LoVo (cell line): ENCODE measurements at regions not wholly inside any gene's neighbourhood (a gene's known extent, or its start where the extent isn't known, plus 50 kb on each side); places are given as distances from the start of the nearest gene placed in this dataset.

Experiments
- DNase-seq: peaks from one replicate; pipeline ENCODE4 v3.0.0-alpha.2; 2016; ENCODE audit warnings: low spot score

DNA sequence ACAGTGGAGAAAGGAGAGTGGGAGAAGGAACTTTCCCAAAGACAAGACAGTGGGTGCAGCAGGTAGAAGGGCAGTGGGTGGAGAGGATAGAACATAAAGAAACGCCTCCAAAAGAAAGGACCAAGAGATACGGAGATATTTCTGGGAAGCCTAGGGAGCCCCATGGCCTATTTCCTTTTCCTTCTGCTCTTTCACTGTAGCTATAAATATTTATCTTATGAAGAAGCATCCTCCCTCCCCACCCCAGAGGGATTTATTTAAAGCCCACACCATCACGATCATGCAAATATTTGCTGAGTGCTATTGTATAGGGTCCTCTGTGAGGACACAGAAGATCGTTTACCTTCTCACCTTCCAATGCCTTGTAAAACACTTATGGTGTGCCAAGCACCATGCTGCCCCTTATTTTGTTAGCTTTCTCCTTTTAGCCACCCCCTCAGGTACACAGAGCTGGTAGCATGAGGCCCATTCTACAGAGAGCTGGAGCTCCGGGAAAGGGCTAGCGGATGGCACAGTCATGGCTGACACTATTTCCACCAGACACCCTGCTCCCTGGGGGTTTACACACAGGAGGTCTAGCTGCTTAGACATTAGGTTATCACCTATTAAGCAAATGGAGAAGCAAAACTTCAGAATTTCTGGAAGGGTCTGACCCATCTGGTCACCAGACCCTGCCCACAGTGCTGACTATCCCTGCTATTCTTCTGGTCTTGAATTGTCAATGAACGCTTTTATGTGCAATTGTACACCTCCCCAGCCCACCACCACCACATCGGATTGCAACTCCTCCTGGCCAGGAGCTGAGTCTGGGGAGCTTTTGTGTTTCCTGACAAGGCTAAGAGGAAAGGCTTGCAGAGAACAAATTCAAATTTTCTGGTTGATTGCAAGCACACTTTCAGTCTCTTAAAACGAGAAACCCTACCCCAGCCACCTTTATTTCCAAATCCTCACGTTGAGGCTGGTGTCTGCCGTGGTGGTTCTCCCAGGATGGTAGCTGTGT is 91.8 kb upstream of the KLF7 start:
- no peak for DNase-seq

DNA sequence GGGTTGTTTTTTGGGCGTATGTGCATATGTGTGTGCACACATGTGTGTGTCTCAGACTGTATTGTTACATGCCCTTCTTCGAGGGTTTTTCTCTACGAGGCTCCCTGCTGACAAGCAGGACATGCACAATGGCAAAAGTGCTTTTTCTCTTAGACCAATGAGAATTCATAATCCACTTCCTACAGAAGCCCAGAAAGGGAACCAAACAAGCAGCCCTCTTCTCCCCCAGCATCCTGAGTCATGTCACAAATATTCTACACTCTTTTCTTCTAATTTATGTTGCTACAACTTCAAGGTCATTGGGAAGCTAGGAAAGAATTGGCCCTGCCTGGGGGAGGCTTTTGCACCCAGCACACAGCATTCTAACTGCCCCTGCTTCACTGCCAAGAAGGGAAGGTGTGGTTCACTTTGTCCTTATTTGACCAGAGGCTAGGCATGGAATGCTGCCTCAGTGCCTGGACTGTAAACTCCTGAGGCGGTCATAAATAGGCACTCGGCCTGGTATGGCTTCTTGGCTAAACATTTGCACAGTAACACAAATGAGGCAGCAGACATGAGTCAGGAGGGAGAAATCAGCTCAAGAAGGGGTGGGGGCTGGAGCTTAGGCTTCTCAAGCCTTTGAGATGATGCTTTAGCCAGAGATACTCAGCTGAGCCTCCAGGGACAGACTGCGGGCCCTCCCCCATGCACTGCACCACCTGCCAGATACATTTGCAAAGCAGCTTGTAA is 92.7 kb upstream of the KLF7 start:
- DNase-seq = peak; percentile 71

DNA sequence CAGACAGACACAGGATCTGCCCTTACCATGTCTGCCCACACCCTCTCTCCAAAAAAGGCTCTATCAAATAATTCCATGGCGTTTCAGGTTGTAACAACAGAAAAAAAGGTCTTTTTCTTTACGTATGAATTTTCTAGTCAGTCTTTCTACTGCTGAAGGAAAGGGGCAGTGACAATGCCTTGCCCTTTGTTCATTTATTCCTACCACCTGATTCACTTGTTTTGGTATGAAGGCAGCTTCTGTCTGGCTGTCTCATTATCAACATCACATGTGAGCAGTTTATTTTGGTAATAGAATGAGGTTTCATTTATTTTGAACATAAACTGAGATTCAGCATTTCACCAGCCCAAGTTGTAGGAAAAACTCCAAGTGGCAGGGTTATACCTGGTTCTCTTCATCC is 94.3 kb upstream of the KLF7 start:
- DNase-seq = no peak

DNA sequence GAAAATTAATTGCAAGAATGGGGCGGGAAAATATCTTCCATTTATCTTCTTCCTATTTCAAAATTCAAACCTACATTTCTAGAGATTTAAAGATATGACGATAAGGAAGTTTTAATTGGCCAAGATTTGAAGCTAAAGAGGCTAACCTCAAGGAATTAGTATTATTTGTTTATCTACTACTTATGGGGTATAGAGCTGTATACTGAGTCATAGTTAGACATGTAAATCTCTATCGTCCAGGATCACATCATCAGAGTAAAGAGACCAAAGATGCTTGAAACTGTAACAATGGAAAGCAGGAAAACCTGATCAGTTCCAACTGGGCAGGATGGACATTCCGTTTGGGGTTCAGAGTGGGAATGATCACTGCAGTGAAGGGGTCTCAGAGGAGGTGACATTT is 95.2 kb upstream of the KLF7 start:
- DNase-seq = no peak

DNA sequence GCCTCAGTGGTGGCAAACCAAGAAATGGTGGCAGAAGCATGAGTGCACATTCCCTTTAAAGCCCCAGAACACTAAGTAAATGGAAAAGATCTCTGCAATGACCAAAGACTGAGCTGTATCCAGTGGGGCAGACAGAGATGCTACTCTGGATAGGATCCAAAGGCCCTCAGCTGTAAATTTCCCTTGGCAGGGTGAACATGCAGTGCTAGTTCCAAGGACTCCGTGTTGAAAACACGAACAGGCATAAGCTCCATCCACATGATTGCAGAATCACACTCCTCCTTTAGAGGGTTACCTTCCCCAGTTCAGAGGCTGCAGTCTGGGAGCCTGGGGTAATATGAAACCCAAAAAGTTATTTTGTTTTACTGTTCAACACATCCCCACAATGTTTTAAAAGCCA is 98.6 kb upstream of the KLF7 start:
- DNase-seq = no peak

DNA sequence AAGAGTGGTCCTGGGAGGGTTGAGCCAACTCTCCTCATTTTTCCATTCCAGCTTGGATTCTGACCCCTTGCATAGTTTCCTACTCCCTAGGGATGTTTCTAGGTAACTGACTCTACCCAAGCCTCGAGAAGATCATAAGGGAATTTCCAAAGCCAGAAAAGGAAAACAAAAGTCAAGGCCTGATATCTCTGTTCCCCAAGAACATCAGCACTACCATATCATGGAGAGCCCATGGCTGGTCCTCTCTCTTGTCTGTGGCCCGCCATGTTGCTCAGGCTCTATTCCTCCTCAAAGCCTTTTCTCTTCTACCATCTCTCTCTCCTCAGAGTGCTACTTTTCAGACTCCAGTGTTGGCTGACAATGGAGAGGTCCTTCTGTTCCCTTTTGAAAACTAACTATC is 99.6 kb upstream of the KLF7 start:
- no peak for DNase-seq

DNA sequence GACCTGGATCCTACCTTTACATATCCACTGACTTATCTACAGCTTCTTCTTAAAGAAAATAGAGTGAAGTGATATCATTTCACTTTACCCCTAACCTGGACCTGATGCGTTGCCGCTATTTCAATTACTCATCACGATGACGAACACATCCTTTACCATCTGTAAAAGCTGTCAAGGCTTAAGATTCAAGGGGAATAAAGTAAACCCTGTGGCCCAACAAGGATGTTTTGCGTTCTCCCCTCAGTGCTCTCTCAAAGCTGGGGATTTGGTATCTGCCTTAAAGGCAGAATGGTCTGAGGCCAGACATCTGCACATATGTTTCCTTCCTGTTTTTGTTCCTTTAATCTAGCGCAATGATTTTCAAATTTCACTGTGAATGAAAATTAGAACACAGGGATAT is 100.1 kb upstream of the KLF7 start:
- no peak for DNase-seq

DNA sequence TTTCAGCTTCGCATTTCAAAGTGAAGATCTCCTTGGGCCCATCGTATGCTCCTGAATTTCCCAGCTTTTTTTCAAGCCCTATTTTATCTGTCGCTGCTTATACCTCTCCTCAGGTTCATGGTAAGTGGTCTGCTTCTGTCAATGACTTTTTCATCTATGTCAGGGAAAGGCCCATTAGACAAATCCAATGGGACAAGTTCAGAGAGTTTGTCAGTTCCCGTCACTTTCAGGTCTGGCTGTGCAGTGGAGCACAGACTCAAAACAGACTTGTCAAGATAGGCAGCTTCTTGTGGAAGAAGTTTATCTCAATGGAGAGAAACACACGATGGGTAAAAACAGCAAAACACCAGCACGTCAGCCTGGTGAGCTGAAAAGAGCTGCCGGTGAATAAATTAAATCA is 100.9 kb upstream of the KLF7 start:
- no peak for DNase-seq

DNA sequence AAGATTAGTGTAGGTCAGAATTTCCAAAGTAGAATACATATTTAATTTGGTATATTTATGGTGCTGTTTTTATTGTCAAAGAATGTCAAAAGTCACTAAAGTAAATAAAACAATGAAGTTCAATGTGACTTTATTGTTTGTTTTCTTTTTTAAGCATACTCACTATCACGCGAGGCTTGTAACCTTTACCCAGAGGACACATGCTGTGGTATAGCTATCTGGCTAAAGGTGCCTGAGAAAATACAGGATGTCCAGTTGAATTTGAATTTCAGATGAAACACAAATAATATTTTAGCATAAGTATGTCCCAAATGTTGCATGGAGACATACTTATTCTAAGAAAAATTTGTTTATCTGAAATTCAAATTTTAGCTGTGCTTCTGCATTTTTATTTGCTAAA is 103.3 kb upstream of the KLF7 start:
- peak; percentile 29 for DNase-seq

DNA sequence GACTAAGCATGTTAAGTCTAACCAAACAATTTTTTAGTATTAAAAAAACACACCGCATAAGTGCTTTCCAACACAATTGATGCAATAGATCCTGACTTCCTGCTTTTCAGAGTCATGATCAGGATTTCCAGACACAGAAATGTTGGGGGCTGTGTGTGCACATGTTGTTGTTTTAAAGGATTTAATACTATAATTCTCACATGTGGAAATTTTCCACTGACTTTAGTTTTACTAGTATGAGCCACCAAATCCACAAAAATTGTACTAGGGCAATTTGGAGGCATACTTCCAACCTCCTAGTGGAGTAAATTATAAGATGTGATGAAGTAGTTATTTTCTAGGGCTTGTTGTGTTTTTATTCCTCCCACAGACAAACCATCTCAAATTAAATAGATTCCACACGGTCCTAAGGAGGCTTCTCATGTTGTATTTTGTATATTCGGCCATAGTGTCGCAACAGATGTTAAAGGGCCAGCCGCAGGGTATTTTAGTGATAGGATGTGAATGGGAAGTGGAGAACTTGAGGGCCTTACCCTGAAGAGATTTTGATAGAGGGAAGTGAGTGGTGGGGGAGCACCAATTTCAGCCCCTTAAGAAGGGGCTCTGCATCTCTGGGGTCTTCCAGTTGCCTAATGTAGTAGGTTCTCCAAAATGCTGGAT is 108.9 kb upstream of the KLF7 start:
- DNase-seq = no peak

DNA sequence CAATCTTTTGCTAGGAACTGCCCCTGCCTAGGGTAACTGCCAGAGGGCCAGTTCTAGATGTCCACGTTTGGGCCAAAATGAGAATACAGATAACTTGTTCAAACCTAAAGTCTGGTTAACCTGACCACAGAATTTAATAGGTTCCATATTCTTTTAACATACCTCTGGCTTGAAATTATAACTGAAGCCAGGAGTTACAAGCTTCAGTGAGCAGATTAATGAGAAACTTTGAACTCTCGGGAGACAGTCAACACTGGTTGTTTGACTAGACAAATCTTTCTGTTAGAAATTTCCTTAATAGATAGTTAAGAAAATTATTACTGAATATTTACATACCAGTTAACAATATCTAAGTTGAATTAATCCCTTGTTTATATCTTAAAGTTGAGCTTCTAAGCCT is 110.0 kb upstream of the KLF7 start:
- DNase-seq = no peak

DNA sequence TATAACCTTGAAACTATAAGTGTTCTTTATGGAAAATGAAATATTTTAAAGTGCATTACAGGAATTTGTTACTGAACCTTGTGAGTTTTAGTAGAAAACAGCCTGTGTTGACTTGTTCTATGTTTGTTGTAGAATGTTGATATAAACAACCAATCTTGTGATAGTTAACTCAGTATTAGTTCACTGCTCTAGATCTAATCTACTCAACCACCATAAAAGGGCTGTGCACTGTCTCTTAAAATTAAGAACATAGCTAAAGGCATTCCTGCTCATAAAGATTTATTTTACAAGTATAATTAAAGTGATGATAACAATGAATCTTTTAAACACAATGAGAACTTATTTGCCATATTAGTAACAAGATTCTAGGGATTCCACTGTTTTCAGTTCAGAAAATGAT is 110.5 kb upstream of the KLF7 start:
- no peak for DNase-seq

DNA sequence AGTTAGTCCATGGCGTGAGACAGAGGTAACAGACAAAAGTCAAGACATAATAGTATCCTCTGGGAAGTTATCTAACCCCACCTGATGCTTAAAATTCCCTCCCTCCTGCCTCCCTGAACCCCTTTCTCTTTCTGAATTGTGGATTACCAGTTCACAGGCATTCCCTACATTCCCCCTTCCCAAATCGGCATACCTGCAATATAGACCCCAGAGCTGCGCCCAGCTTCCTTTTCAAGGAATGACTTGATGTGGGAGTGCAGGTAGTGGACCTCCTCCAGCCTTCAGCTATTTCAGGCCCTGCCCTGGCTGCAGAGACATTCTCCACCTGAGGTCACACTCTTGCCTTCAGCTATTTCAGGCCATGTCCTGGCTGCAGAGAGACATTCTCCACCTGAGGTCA is 111.1 kb upstream of the KLF7 start:
- DNase-seq = no peak

DNA sequence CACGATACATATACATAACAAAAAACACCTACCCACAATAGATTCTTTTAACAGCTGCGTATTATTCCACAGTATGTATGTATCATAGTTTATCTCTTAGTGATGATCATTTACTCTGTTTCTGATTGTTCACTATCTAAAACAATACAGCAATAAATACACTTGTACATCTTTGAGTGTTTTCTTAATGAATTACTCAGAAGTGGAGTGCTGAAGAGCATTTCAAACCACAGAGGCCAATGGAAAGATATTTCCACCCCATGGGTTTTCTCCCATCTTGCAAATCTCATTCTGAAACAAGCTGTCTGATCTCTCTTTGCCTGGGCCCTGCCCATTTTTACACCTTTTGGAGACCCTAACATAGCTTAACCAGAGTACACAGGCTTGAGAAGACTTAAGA is 113.8 kb upstream of the KLF7 start:
- no peak for DNase-seq

DNA sequence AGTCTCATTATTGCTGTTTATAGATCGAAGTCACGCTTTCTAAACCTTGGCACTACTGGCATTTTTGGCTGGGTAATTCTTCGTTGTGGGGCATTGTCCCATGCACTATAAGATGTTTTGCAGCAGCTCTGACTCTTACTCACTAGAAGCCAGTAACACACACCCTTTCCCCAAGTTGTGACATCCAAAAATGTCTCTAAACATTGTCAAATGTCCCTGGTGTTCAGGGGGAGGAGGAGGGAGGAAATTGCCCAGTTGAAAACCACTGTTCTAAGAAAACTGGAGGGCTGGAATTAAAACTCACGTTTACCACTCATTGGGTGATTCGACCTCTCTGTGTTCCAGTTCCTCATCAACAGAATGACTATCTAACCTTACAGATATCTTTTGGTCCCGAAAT is 115.7 kb upstream of the KLF7 start:
- DNase-seq = no peak

DNA sequence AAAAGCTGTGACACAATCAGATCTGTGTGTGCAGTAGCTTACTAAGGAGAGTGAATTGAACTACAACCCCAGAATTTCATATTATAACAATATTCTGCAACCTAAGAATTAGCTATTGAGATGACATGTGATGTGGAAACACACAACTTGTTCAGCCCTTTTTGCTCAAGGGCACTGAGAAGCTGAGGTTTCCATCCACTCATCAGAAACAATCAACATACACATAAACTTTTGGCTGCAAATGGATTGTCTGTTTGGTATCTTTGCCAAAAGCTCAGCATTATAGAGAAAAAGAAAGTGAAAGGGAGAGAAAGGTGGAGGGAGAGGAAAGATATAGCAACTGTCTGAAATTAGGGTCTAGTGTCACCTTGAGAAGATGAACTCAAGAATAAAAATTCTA is 117.2 kb upstream of the KLF7 start:
- DNase-seq = no peak

DNA sequence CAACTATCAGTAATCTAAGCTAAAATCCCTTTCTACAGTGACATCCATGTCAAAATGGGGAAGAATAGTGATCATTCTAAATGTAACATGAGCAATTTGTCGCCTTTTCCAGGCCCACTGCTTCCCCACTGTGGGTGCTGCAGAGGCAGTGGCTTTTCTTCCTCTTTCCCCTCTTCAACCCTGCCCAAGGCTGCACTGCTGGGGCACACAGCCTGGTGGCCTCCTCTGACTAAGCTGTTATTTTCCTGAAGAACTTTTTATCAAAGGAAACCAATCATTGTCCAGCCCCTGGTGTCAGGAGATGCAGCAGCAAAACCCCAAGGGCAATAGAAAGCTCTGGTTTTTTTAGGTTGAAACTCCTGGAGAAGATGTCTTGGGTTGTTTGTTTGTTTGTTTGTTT is 117.6 kb upstream of the KLF7 start:
- no peak for DNase-seq

DNA sequence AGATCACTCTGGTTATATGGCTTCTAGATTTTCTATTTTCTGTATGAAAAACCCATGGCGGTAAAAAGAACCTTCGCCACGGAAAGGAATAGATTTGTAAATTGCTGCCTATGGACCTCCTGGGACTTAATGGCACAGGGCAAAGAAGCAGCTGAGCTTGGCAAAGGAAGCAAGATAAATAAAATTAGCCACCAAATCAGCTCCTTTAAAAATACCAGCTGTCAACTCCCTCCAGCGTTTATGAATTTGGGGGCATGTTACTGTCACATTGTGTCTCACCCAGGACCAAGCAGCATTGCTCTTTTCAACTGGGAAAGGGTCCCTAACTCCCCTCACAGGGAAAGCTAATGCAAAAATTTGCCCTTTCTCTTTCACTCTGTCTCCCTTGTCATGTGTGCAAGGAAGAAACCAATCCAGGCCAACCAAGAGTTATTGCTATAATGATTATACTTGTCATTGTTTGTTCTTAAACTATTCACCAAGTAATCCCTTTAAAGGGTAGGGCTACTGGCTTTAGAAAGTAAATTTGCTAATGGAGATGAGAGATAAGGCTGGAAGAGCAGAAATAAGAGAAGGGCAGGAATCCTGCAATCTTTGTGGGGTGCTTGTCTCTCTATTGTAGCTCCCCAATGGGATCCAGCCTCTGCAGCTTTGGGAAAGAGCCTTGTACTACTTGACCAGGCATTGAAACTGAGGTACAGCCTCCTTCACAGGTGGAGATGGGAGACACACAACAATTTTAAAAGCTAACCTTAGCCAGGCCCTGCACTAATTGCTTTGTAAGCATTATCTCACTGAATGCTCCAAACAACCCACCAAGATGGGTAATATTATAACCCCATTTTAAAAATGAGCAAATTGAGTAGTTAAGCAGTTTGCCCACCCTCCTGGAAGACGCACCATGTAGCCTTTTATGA is 119.1 kb upstream of the KLF7 start:
- DNase-seq = no peak

DNA sequence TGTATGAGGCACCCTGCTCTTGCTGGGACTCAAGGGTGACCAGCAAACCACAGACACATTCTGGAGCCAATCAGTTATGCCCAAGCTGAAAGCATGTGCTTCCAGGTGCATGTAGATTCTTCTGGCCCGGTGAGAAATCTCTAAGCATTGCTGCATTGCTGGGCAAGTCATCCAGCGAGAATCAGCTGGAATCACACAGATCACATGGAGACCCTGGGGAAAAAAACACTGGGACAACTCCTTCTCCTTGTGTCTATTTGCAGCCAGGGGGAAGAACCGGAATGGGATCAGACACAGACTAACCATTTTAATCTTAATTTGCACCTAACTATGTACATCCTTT is 119.7 kb upstream of the KLF7 start:
- no peak for DNase-seq

DNA sequence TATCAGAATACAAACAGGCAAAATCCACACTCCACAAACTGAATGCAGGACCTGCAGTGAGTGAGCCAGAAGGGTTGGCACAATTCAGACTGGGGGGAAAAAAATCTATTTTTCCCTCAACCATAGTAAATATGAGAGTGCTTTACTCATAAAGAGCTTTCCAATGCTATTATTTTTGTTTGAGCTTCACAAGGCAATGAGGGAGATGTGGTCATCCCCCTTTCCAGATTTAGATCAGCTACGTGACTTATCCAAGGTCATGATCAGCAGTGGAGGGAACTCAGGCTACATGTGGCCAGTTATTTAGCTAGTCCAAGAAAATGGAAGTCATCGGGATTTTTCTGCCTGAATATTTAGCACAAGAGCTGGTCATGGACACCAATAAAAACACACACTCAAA is 120.4 kb upstream of the KLF7 start:
- no peak for DNase-seq

DNA sequence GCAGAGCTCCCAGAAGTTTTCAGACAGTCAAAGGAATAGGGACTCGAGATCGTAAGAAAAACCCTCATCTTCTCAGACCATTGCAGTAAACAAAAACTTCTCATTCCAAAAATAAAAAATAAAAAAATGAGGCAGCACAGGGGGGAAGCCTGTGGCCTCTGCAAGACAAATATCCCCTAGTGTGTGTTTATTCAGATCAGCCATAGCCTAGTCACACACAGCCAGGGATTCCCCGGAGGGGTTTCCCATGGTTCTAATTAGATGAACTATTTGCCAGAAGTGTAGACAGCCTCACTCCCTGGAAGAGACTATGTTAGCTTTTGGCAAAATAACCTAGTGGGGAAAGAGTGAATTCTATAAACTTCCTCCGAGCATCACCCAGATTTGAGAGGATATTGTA is 122.9 kb upstream of the KLF7 start:
- DNase-seq = no peak
